PC-9 (cell line): ENCODE measurements at regions not wholly inside any gene's neighbourhood (a gene's known extent, or its start where the extent isn't known, plus 50 kb on each side); places are given as distances from the start of the nearest gene placed in this dataset.

Source experiments
- BruUV-seq: library from RNA; stranded (reverse); fragments of 400-500 nt; replicated peaks from 2 replicates; lab custom pipeline; 2021; lab: Mats Ljungman, UMichigan
- CTCF ChIA-PET: fragments of 300-600 bp; sonication (Branson Sonifier 250); formaldehyde crosslinking; loops from one replicate; lab custom pipeline; 2022; ENCODE audit warnings: antibody characterized with exemption; lab: Charles Lee
- POLR2A ChIA-PET: fragments of 300-600 bp; sonication (Branson Sonifier 250); formaldehyde crosslinking; loops from one replicate; lab custom pipeline; 2022; ENCODE audit warnings: antibody characterized with exemption; ENCODE audit not compliant: unreplicated experiment; lab: Charles Lee
- DNase-seq, 2 experiments: peaks; one replicate each; pipeline versions ENCODE4 v3.0.0 to v3.0.0-alpha.2; 2015 to 2022; ENCODE audit warnings: mixed read lengths in 1 of 2
- H2AFZ ChIP-seq: fragments of 200-600 bp; sonication (generic); 2 replicates; pipeline ENCODE4 v1.8.1; 2017; ENCODE audit warnings: antibody characterized with exemption
- H3F3A ChIP-seq: fragments of 200-600 bp; sonication (generic); 2 replicates; pipeline ENCODE4 v1.8.1; 2017; ENCODE audit warnings: antibody characterized with exemption, mild to moderate bottlenecking, low read depth; ENCODE audit not compliant: insufficient read depth
- H3K27ac ChIP-seq: fragments of 200-600 bp; sonication (generic); 2 replicates; pipeline ENCODE4 v1.6.1; 2016; ENCODE audit warnings: mixed run types
- H3K27me3 ChIP-seq: fragments of 200-600 bp; sonication (generic); 2 replicates; pipeline ENCODE4 v1.6.1; 2016; ENCODE audit warnings: low read depth, mixed run types; ENCODE audit not compliant: insufficient read depth
- H3K36me3 ChIP-seq: fragments of 200-600 bp; sonication (generic); 2 replicates; pipeline ENCODE4 v1.6.1; 2016; ENCODE audit warnings: low read depth, mixed run types
- H3K4me1 ChIP-seq: fragments of 200-600 bp; sonication (generic); replicated peaks from 2 replicates; pipeline ENCODE4 v1.6.1; 2016; ENCODE audit warnings: mixed run types; ENCODE audit not compliant: insufficient read depth
- H3K4me2 ChIP-seq: fragments of 200-600 bp; sonication (generic); 2 replicates; pipeline ENCODE4 v1.6.1; 2017; ENCODE audit warnings: mixed run types
- H3K4me3 ChIP-seq: fragments of 200-600 bp; sonication (generic); 2 replicates; pipeline ENCODE4 v1.6.1; 2016; ENCODE audit warnings: mixed run types
- H3K79me2 ChIP-seq: fragments of 200-600 bp; sonication (generic); 2 replicates; pipeline ENCODE4 v1.6.1; 2017; ENCODE audit warnings: low read depth, mixed run types
- H3K9me2 ChIP-seq: fragments of 200-600 bp; sonication (generic); 2 replicates; pipeline ENCODE4 v1.8.1; 2017; ENCODE audit warnings: mild to moderate bottlenecking; ENCODE audit not compliant: insufficient read depth
- H3K9me3 ChIP-seq: fragments of 200-600 bp; sonication (generic); 2 replicates; pipeline ENCODE4 v1.8.1; 2016; ENCODE audit warnings: low read depth; ENCODE audit not compliant: insufficient read depth
- H4K20me1 ChIP-seq: fragments of 200-600 bp; sonication (generic); 2 replicates; pipeline ENCODE4 v1.8.1; 2017; ENCODE audit not compliant: insufficient read depth
- CTCF ChIP-seq: fragments of 200-600 bp; sonication (generic); conservative IDR thresholded peaks from 2 replicates; pipeline ENCODE4 v1.6.1; 2017; ENCODE audit warnings: mixed run types, antibody characterized with exemption, mild to moderate bottlenecking, moderate library complexity
- EZH2 ChIP-seq: fragments of 200-600 bp; sonication (generic); IDR thresholded peaks from 2 replicates; pipeline ENCODE4 v1.8.0; 2017; ENCODE audit warnings: antibody characterized with exemption, low read depth
- intact Hi-C: fragments of 100-400 bp; cut with micrococcal nuclease; formaldehyde crosslinking; loops from one replicate; pipeline ENCODE4 v1.10.0; 2022; ENCODE audit not compliant: unreplicated experiment

GRCh38 chr12:114936148-114937079 is 252.4 kb upstream of the TBX3 start:
- H3K27ac ChIP-seq: no peak overlapping the region
- peaks cover 5% of the 10 kb centered on the region for H3K9me3 ChIP-seq
- no TSS peak for BruUV-seq
- intact Hi-C loops: no loop called here
- peaks cover 29% of the 10 kb centered on the region for H3K4me1 ChIP-seq
- no peaks in the 10 kb centered on the region for H3K36me3 ChIP-seq
- no peaks in the 10 kb centered on the region for H3K9me2 ChIP-seq
- DNase-seq: no peak
- peaks cover 23% of the 10 kb centered on the region for H3F3A ChIP-seq
- no peaks in the 10 kb centered on the region for H3K27me3 ChIP-seq
- no peak overlapping the region for H3K4me2 ChIP-seq
- no peak overlapping the region for H2AFZ ChIP-seq
- no peak for TF ChIP-seq EZH2
- no peak for TF ChIP-seq CTCF
- no peaks in the 10 kb centered on the region for H3K79me2 ChIP-seq
- no peaks in the 10 kb centered on the region for H4K20me1 ChIP-seq
- ChIA-PET CTCF (no interaction called here), POLR2A (no interaction called here)
- no peak overlapping the region for H3K4me3 ChIP-seq

GRCh38 chr12:114935658-114936057 is 251.7 kb upstream of the TBX3 start:
- no peak for DNase-seq
- intact Hi-C loops: no loop called here

More at GRCh38 chr12:114935658-114936057, 251.7 kb upstream of the TBX3 start:
- Histone ChIP-seq H2AFZ (no peak overlapping the region), H3F3A (peaks cover 23% of the 10 kb centered on the region), H3K4me3 (no peak overlapping the region), H3K27ac (no peak overlapping the region), H3K36me3 (no peaks in the 10 kb centered on the region), H3K4me1 (peaks cover 29% of the 10 kb centered on the region), H3K9me2 (no peaks in the 10 kb centered on the region), H4K20me1 (no peaks in the 10 kb centered on the region; the same call in 1 of the 2 replicates), H3K79me2 (no peaks in the 10 kb centered on the region), H3K27me3 (no peaks in the 10 kb centered on the region), H3K9me3 (peaks cover 11% of the 10 kb centered on the region), H3K4me2 (no peak overlapping the region)
- CTCF ChIA-PET: no interaction called here
- TF ChIP-seq EZH2 (no peak), CTCF (no peak; the same call in 1 of the 2 replicates)
- POLR2A ChIA-PET: no interaction called here
- BruUV-seq: no TSS peak
